ENCODE measurements at regions not wholly inside any gene's neighbourhood (a gene's known extent, or its start where the extent isn't known, plus 50 kb on each side); places are given as distances from the start of the nearest gene placed in this dataset.

- TF ChIP-seq NRF1 (IDR thresholded peaks at IDR 0.05; ENCODE audit: low read depth, low read length) (no peak), RAD21 (IDR thresholded peaks at IDR 0.05; ENCODE audit: low read length) (no peak), NFIC (IDR thresholded peaks at IDR 0.05; ENCODE audit: borderline replicate concordance) (no peak), MAX (IDR thresholded peaks at IDR 0.05; ENCODE audit: low read depth) (no peak), TAF1 (IDR thresholded peaks at IDR 0.05; ENCODE audit: borderline replicate concordance, low read depth, low read length) (no peak), PBX3 (IDR thresholded peaks at IDR 0.05) (no peak), GATA2 (CRISPR knock-in tag; IDR thresholded peaks at IDR 0.05) (no peak), YY1 (IDR thresholded peaks at IDR 0.05; ENCODE audit: low read depth) (no peak), EP300 (IDR thresholded peaks at IDR 0.05; ENCODE audit: borderline replicate concordance in 1 of 2, low read depth in 1 of 2, low read length in 1 of 2) (no peak), FOXM1 (IDR thresholded peaks at IDR 0.05; ENCODE audit: low read depth) (no peak), POLR2AphosphoS5 (IDR thresholded peaks at IDR 0.05; ENCODE audit: low read depth, low read length) (no peak), RXRA (IDR thresholded peaks at IDR 0.05; ENCODE audit: borderline replicate concordance, low read depth) (no peak), TEAD4 (IDR thresholded peaks at IDR 0.05; ENCODE audit: borderline replicate concordance, insufficient read depth) (no peak), FOSL2 (IDR thresholded peaks at IDR 0.05; ENCODE audit: borderline replicate concordance, low read depth) (no peak), GABPA (IDR thresholded peaks at IDR 0.05; ENCODE audit: low read depth) (no peak), SIN3A (IDR thresholded peaks at IDR 0.05; ENCODE audit: borderline replicate concordance, low read depth, low read length) (no peak), RCOR1 (IDR thresholded peaks at IDR 0.05; ENCODE audit: low read length) (no peak), REST (IDR thresholded peaks at IDR 0.05; ENCODE audit: low read depth, low read length) (no peak), SMC3 (IDR thresholded peaks at IDR 0.05; ENCODE audit: low read depth, low read length) (no peak)
- H3F3A ChIP-seq (replicated peaks; ENCODE audit: insufficient read depth) = no peaks in the 10 kb centered on the region
- no peaks in the 10 kb centered on the region for H3K4me1 ChIP-seq (ENCODE audit: control insufficient read depth in 1 of 2, insufficient read depth in 2 of 2, low read depth in 1 of 2, low read length in 1 of 2)
- H3K4me2 ChIP-seq = no peak overlapping the region
- no peaks in the 10 kb centered on the region for H3K9me3 ChIP-seq
- ChIA-PET POLR2A (no interaction called here), CTCF (interaction anchor here (1.0 kb wide), 1 partner anchor 15 kb away, joined by 4 read pairs; no protein-coding TSS in a partner anchor)
- H2AFZ ChIP-seq (ENCODE audit: low read depth) = no peak overlapping the region
- H3K4me3 ChIP-seq (ENCODE audit: low read depth in 2 of 2, low read length in 1 of 2) = no peak overlapping the region
- no peak for DNase-seq
- no peaks in the 10 kb centered on the region for H3K9me2 ChIP-seq
- H3K27me3 ChIP-seq (ENCODE audit: insufficient read depth) = no peaks in the 10 kb centered on the region
- no peaks in the 10 kb centered on the region for H4K20me1 ChIP-seq (ENCODE audit: insufficient read depth)
- WGBS (ENCODE audit: low lambda C conversion rate) = 21% methylated on average over 7 of the region's 7 CpGs
- H3K9ac ChIP-seq = no peak overlapping the region
- no peak overlapping the region for H3K27ac ChIP-seq (ENCODE audit: low read depth in 2 of 2, low read length in 1 of 2)
- H3K79me2 ChIP-seq (ENCODE audit: insufficient read depth) = no peaks in the 10 kb centered on the region
- H3K36me3 ChIP-seq (replicated peaks in 1 of 2; ENCODE audit: control insufficient read depth in 1 of 2, insufficient read depth in 2 of 2, low read length in 1 of 2) = no peaks in the 10 kb centered on the region
Observed at GRCh38 chr2:198905881-198906612, 551.7 kb downstream of the SATB2 start.
